Rectal smooth muscle tissue (tissue), 1 donor: ENCODE measurements at regions not wholly inside any gene's neighbourhood (a gene's known extent, or its start where the extent isn't known, plus 50 kb on each side); places are given as distances from the start of the nearest gene placed in this dataset.
"Not testable (repeated sequence)": the region's sequence is repeated elsewhere in the genome, so short reads cannot be mapped to it uniquely, and the experiment has no call there.

ENCODE experiments used
- H3K27ac ChIP-seq: one replicate; pipeline ENCODE4 v1.7.0; 2013; ENCODE audit warnings: low read depth, low read length, inconsistent platforms
- H3K27me3 ChIP-seq: one replicate; pipeline ENCODE4 v1.7.0; 2013; ENCODE audit warnings: low read length; ENCODE audit not compliant: control insufficient read depth, insufficient read depth
- H3K36me3 ChIP-seq: one replicate; pipeline ENCODE4 v1.7.0; 2013; ENCODE audit warnings: low read length; ENCODE audit not compliant: control insufficient read depth, insufficient read depth
- H3K4me1 ChIP-seq: one replicate; pipeline ENCODE4 v1.7.0; 2013; ENCODE audit warnings: low read length; ENCODE audit not compliant: control insufficient read depth, insufficient read depth
- H3K4me3 ChIP-seq: one replicate; pipeline ENCODE4 v1.7.0; 2013; ENCODE audit warnings: low read length
- H3K9ac ChIP-seq: one replicate; pipeline ENCODE4 v1.7.0; 2013; ENCODE audit warnings: low read length

GRCh38 chr11:29243616-29244015 is 773.2 kb downstream of the KCNA4 start:
- Histone ChIP-seq H3K4me1 (no peaks in the 10 kb centered on the region), H3K27me3 (no peaks in the 10 kb centered on the region), H3K4me3 (no peak overlapping the region), H3K36me3 (no peaks in the 10 kb centered on the region), H3K9ac (no peak overlapping the region), H3K27ac (no peak overlapping the region)

DNA sequence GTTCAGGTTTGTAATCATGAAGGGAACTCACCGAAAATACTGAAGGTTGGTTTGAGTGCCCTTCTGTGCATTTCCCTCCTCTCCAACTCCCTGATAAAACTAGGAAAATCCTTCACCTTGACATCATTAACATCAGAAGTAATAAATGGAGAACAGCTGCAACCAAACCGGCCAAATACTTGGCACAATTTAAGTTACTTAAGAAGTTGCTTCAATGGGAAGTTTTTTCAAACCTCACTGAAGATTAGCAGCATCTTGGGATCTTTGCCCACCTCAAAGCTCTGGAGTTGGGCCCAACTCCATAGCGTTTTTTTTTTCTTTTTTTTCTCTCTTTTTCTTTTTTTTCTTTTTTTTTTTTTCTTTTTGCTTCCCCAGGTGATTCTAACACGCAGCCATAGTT is 784.8 kb downstream of the KCNA4 start:
- H3K4me3 ChIP-seq = no peak overlapping the region
- H3K9ac ChIP-seq = no peak overlapping the region
- H3K27ac ChIP-seq = no peak overlapping the region
- H3K4me1 ChIP-seq = no peaks in the 10 kb centered on the region
- no peaks in the 10 kb centered on the region for H3K36me3 ChIP-seq
- H3K27me3 ChIP-seq = no peaks in the 10 kb centered on the region

DNA sequence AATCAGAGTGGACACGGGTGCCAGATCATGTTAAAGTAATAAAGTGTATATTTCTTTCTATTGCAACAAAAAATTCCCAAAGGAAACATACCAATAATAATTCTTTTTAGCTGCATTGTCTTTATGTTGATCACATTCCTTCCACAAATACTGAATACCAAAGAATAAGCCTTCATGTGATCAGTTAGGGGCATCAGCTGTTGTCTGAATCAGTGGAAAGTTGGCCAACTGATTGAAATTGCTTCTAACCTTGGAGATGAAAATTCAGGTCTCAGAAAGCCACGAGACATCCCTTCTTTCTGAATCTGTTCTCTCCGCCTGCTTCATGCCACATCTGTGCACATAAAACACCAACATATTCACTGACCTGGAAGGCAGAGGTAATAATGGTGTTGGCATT is 785.2 kb downstream of the KCNA4 start:
- no peaks in the 10 kb centered on the region for H3K27me3 ChIP-seq
- no peak overlapping the region for H3K4me3 ChIP-seq
- H3K36me3 ChIP-seq = no peaks in the 10 kb centered on the region
- no peak overlapping the region for H3K27ac ChIP-seq
- no peaks in the 10 kb centered on the region for H3K4me1 ChIP-seq
- no peak overlapping the region for H3K9ac ChIP-seq

- Histone ChIP-seq H3K27me3 (no peaks in the 10 kb centered on the region), H3K36me3 (no peaks in the 10 kb centered on the region), H3K4me3 (no peak overlapping the region), H3K9ac (no peak overlapping the region), H3K4me1 (no peaks in the 10 kb centered on the region), H3K27ac (no peak overlapping the region)
Measured at GRCh38 chr11:29227811-29228210, 789.0 kb downstream of the KCNA4 start.

GRCh38 chr11:29224739-29225384 is 792.0 kb downstream of the KCNA4 start:
- no peak overlapping the region for H3K9ac ChIP-seq
- no peak overlapping the region for H3K4me3 ChIP-seq
- no peaks in the 10 kb centered on the region for H3K4me1 ChIP-seq
- H3K27ac ChIP-seq = no peak overlapping the region
- no peaks in the 10 kb centered on the region for H3K27me3 ChIP-seq
- H3K36me3 ChIP-seq = no peaks in the 10 kb centered on the region

GRCh38 chr11:29219531-29219930 is 797.3 kb downstream of the KCNA4 start:
- not testable (repeated sequence) for H3K4me3 ChIP-seq, H3K36me3 ChIP-seq, H3K9ac ChIP-seq, H3K27me3 ChIP-seq, H3K4me1 ChIP-seq, H3K27ac ChIP-seq

- H3K36me3 ChIP-seq = no peaks in the 10 kb centered on the region
- H3K27me3 ChIP-seq = no peaks in the 10 kb centered on the region
- H3K4me3 ChIP-seq = no peak overlapping the region
- no peak overlapping the region for H3K27ac ChIP-seq
- no peaks in the 10 kb centered on the region for H3K4me1 ChIP-seq
- H3K9ac ChIP-seq = no peak overlapping the region
Measured at GRCh38 chr11:29217901-29218300, 798.9 kb downstream of the KCNA4 start.

DNA sequence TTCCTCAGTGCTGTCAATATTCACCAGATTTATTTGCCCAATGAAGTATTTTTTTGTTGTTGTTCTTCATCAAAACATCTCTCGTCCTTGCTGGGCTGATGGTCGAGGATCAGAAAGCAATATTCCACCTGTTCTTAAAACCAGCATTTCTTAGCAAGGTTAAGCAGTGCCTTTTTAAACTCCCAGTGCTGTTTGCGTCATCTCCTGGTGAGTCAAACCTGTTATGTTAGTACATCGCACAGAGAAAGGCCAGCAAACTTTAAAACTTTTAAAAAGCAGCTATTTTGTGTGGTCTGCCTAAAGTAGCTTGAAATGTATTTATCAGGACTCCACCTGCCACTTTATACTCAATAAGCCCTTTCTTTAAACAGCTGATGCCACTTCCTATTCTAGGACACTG is 802.0 kb downstream of the KCNA4 start:
- no peak overlapping the region for H3K4me3 ChIP-seq
- no peaks in the 10 kb centered on the region for H3K4me1 ChIP-seq
- H3K9ac ChIP-seq = no peak overlapping the region
- no peaks in the 10 kb centered on the region for H3K36me3 ChIP-seq
- no peak overlapping the region for H3K27ac ChIP-seq
- no peaks in the 10 kb centered on the region for H3K27me3 ChIP-seq

DNA sequence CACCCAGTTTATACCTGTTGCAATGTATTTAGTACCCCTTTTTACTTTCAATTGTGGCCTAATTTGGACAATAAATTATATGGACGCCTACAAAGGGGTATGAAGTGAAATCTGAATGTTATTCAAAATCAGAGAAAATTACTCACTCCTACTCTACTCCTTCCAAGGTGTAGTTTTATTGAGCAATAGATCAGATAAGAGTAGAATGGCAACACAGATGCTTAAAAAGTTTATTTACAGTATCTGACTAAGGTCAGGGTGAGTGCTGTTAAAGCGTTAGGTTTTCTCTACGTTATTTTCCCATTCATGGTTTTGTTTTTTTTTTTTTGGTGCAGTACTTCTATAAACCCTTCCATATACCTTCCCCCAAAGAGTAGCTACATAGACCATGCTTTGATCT is 805.6 kb downstream of the KCNA4 start:
- Histone ChIP-seq H3K9ac (no peak overlapping the region), H3K36me3 (no peaks in the 10 kb centered on the region), H3K27ac (no peak overlapping the region), H3K27me3 (no peaks in the 10 kb centered on the region), H3K4me1 (no peaks in the 10 kb centered on the region), H3K4me3 (no peak overlapping the region)

DNA sequence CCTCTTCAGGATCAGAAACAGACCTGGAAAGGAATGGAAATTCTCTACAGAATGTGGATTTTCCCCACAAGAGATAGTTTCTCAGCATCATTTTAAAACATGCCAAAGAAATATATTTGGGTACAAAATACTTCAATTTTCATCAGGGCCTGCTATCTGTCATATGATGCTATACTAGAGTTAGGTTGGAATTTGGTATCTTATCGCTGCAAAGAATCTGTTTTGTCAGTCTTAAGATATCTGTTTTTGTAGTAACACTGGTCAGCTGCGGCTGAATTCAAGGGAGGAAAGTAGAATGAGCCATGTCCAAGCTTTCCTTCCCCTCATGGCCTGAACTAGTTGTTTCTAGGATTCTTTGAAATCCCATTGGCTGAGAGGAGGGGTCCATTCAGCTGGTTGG is 806.4 kb downstream of the KCNA4 start:
- Histone ChIP-seq H3K36me3 (no peaks in the 10 kb centered on the region), H3K27me3 (no peaks in the 10 kb centered on the region), H3K4me3 (no peak overlapping the region), H3K9ac (no peak overlapping the region), H3K4me1 (no peaks in the 10 kb centered on the region), H3K27ac (no peak overlapping the region)

DNA sequence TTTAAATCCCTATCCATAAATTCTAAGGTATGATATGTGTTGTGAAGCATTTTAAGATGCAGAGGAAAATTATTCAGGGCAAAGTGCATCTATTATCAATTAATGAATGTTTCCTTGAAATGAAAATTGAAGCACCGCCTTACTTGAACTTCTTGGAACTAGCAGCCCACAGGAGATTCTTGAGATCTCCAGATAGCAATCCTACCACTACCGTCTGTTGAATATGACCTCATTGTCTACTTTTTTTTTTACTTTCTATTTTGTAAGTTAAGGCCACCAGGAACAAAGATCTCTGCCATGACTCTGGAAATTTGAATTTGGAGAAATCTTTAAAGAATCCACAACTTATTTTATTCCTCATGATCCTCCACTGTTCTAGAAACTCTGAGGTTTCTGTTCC is 808.7 kb downstream of the KCNA4 start:
- no peak overlapping the region for H3K27ac ChIP-seq
- H3K36me3 ChIP-seq = no peaks in the 10 kb centered on the region

GRCh38 chr11:29200791-29201562 is 815.9 kb downstream of the KCNA4 start:
- H3K27me3 ChIP-seq = no peaks in the 10 kb centered on the region
- no peak overlapping the region for H3K27ac ChIP-seq
- no peaks in the 10 kb centered on the region for H3K36me3 ChIP-seq
- no peak overlapping the region for H3K9ac ChIP-seq
- peak overlapping the region; percentile 36 for H3K4me3 ChIP-seq
- H3K4me1 ChIP-seq = no peaks in the 10 kb centered on the region

More for the DNA sequence above, 808.7 kb downstream of the KCNA4 start:
- Histone ChIP-seq H3K9ac (no peak overlapping the region), H3K4me3 (no peak overlapping the region), H3K27me3 (no peaks in the 10 kb centered on the region), H3K4me1 (no peaks in the 10 kb centered on the region)

- Histone ChIP-seq H3K36me3 (no peaks in the 10 kb centered on the region), H3K27me3 (no peaks in the 10 kb centered on the region), H3K27ac (no peak overlapping the region), H3K4me1 (no peaks in the 10 kb centered on the region), H3K4me3 (no peak overlapping the region), H3K9ac (no peak overlapping the region)
Measured at GRCh38 chr11:29190313-29190712, 826.5 kb downstream of the KCNA4 start.
